HCT116 (cell line): ENCODE measurements at regions not wholly inside any gene's neighbourhood (a gene's known extent, or its start where the extent isn't known, plus 50 kb on each side); places are given as distances from the start of the nearest gene placed in this dataset.

ENCODE experiments used
- ATAC-seq: fragments of 200-7000 bp; cut with Tn5 transposase; 2 replicates; pipeline ENCODE4 v1.9.1; 2020; ENCODE audit warnings: mild to moderate bottlenecking, moderate library complexity
- BruUV-seq: library from RNA; stranded (reverse); fragments of 400-500 nt; replicated peaks from 2 replicates; lab custom pipeline; 2021; lab: Mats Ljungman, UMichigan
- CTCF ChIA-PET: fragments of 300-600 bp; sonication (Branson Sonifier 250); formaldehyde crosslinking; loops from one replicate; lab custom pipeline; 2021; ENCODE audit warnings: antibody characterized with exemption; lab: Charles Lee
- POLR2A ChIA-PET: fragments of 300-600, 350-600 bp; sonication (Branson Sonifier 250); formaldehyde crosslinking; loops from one replicate; lab custom pipeline; 2021; ENCODE audit warnings: antibody characterized with exemption; lab: Charles Lee
- RAD21 ChIA-PET, 2 experiments: fragments of 300-600 bp; sonication (Branson Sonifier 250); formaldehyde crosslinking; loops; one replicate each; lab custom pipeline; 2023; ENCODE audit warnings: low total read pairs in 2 of 2; ENCODE audit not compliant: uncharacterized antibody in 2 of 2, unreplicated experiment in 2 of 2, low non-redundant PET in 1 of 2; lab: Charles Lee
- DNase-seq: peaks from one replicate; pipeline ENCODE4 v3.0.0-alpha.2; 2010; ENCODE audit warnings: low read depth, low spot score
- H2AFZ ChIP-seq: fragments of 200-600 bp; shearing (Covaris generic), sonication (generic); 2 replicates; pipeline ENCODE4 v1.6.1; 2017; ENCODE audit warnings: low read depth, mixed run types, mixed read lengths, antibody characterized with exemption, low read length; ENCODE audit not compliant: poor library complexity, severe bottlenecking
- H3K27ac ChIP-seq: 2 replicates; pipeline ENCODE4 v1.5.1; 2012; ENCODE audit warnings: low read depth, low read length
- H3K27me3 ChIP-seq: fragments of 200-600 bp; sonication (generic); 2 replicates; pipeline ENCODE4 v1.6.1; 2016; ENCODE audit warnings: mixed run types, low read length, mixed read lengths; ENCODE audit not compliant: insufficient read depth
- H3K36me3 ChIP-seq, 2 experiments: fragments of 200-500 bp in 1 of 2; fragments of 200-600 bp in 1 of 2; sonication (Bioruptor generic) in 1 of 2; sonication (generic) in 1 of 2; 2 replicates each; pipeline versions ENCODE4 v1.5.1 to v1.6.1; 2014 to 2016; ENCODE audit warnings: low read length in 2 of 2, inconsistent platforms in 1 of 2, mixed read lengths in 1 of 2, mixed run types in 1 of 2; ENCODE audit not compliant: insufficient read depth in 2 of 2, control insufficient read depth in 1 of 2
- H3K4me1 ChIP-seq, 2 experiments: fragments of 200-600 bp in 1 of 2; sonication (generic) in 1 of 2; 2 replicates each; pipeline versions ENCODE4 v1.5.1 to v1.6.1; 2012 to 2017; ENCODE audit warnings: low read length in 2 of 2, inconsistent platforms in 1 of 2, mild to moderate bottlenecking in 1 of 2, mixed read lengths in 1 of 2, mixed run types in 1 of 2, moderate library complexity in 1 of 2; ENCODE audit not compliant: insufficient read depth in 2 of 2, control insufficient read depth in 1 of 2
- H3K4me2 ChIP-seq: fragments of 200-600 bp; sonication (generic); 2 replicates; pipeline ENCODE4 v1.6.1; 2017; ENCODE audit warnings: mixed run types, low read length, mixed read lengths
- H3K4me3 ChIP-seq, 2 experiments: fragments of 200-600 bp in 1 of 2; sonication (generic) in 1 of 2; replicated peaks in 1 of 2; 2 replicates each; pipeline ENCODE4 v1.5.1; 2011 to 2016; ENCODE audit warnings: low read length in 2 of 2, control low read depth in 1 of 2, low read depth in 1 of 2, mild to moderate bottlenecking in 1 of 2, mixed read lengths in 1 of 2, mixed run types in 1 of 2
- H3K79me2 ChIP-seq: fragments of 200-600 bp; sonication (generic); 2 replicates; pipeline ENCODE4 v1.6.1; 2017; ENCODE audit warnings: mild to moderate bottlenecking, mixed run types, low read length, moderate library complexity, mixed read lengths; ENCODE audit not compliant: insufficient read depth
- H3K9ac ChIP-seq: fragments of 200-600 bp; sonication (generic); 2 replicates; pipeline ENCODE4 v1.6.1; 2016; ENCODE audit warnings: low read length, mixed read lengths
- H3K9me2 ChIP-seq: fragments of 200-600 bp; sonication (generic), shearing (Covaris generic); 2 replicates; pipeline ENCODE4 v1.6.1; 2017; ENCODE audit warnings: mixed run types, mild to moderate bottlenecking, moderate library complexity; ENCODE audit not compliant: insufficient read depth
- H3K9me3 ChIP-seq, 2 experiments: fragments of 200-500 bp in 1 of 2; fragments of 200-600 bp in 1 of 2; sonication (Bioruptor generic) in 1 of 2; sonication (generic) in 1 of 2; 2 replicates each; pipeline ENCODE4 v1.6.1; 2014 to 2017; ENCODE audit warnings: low read length in 2 of 2, mixed read lengths in 2 of 2, inconsistent platforms in 1 of 2, low read depth in 1 of 2, mild to moderate bottlenecking in 1 of 2, mixed run types in 1 of 2, moderate library complexity in 1 of 2; ENCODE audit not compliant: control insufficient read depth in 1 of 2, insufficient read depth in 1 of 2
- H4K20me1 ChIP-seq: fragments of 200-600 bp; sonication (generic), shearing (Covaris generic); 2 replicates; pipeline ENCODE4 v1.6.1; 2017; ENCODE audit warnings: mixed run types, mild to moderate bottlenecking, moderate library complexity; ENCODE audit not compliant: insufficient read depth
- CEBPB ChIP-seq: IDR thresholded peaks from 2 replicates; pipeline ENCODE4 v1.6.1; 2012; ENCODE audit warnings: low read depth
- CTCF ChIP-seq, 3 experiments: fragments of 200-600 bp in 1 of 3; sonication (generic) in 1 of 3; IDR thresholded peaks in 2 of 3; conservative IDR thresholded peaks in 1 of 3; 2 replicates each; pipeline ENCODE4 v1.5.1; 2012 to 2017; ENCODE audit warnings: low read depth in 2 of 3, low read length in 2 of 3, antibody characterized with exemption in 1 of 3, borderline replicate concordance in 1 of 3, control low read depth in 1 of 3, mild to moderate bottlenecking in 1 of 3, mixed read lengths in 1 of 3, mixed run types in 1 of 3, moderate library complexity in 1 of 3; ENCODE audit not compliant: insufficient read depth in 1 of 3
- EGR1 ChIP-seq: IDR thresholded peaks from 2 replicates; pipeline ENCODE4 v1.6.1; 2012; ENCODE audit warnings: low read depth
- EZH2phosphoT487 ChIP-seq: fragments of 200-600 bp; IDR thresholded peaks from 2 replicates; pipeline ENCODE4 v1.6.1; 2018; ENCODE audit warnings: antibody characterized with exemption, borderline replicate concordance
- JUND ChIP-seq: IDR thresholded peaks from 2 replicates; pipeline ENCODE4 v1.6.1; 2012
- POLR2A ChIP-seq: IDR thresholded peaks from 2 replicates; pipeline ENCODE4 v1.7.0; 2011; ENCODE audit warnings: borderline replicate concordance; ENCODE audit not compliant: insufficient read depth, insufficient read length; ENCODE audit errors: extremely low read depth
- POLR2AphosphoS5 ChIP-seq: IDR thresholded peaks from 2 replicates; pipeline ENCODE4 v1.6.1; 2011; ENCODE audit warnings: mild to moderate bottlenecking, low read depth, low read length, moderate library complexity
- RAD21 ChIP-seq: IDR thresholded peaks from 2 replicates; pipeline ENCODE4 v1.6.1; 2012; ENCODE audit warnings: low read depth, mild to moderate bottlenecking
- SIN3A ChIP-seq: IDR thresholded peaks from 2 replicates; pipeline ENCODE4 v1.6.1; 2012; ENCODE audit warnings: low read depth
- SRF ChIP-seq: IDR thresholded peaks from 2 replicates; pipeline ENCODE4 v1.6.1; 2012; ENCODE audit warnings: low read depth
- TCF7L2 ChIP-seq: IDR thresholded peaks from 2 replicates; pipeline ENCODE4 v1.7.0; 2011; ENCODE audit warnings: borderline replicate concordance, inconsistent platforms; ENCODE audit not compliant: insufficient read depth, insufficient read length; ENCODE audit errors: extremely low read depth
- YY1 ChIP-seq: IDR thresholded peaks from 2 replicates; pipeline ENCODE4 v1.6.1; 2011; ENCODE audit warnings: low read length, low read depth, moderate library complexity, mild to moderate bottlenecking; ENCODE audit not compliant: insufficient replicate concordance; ENCODE audit errors: extremely low read depth
- ZBTB33 ChIP-seq: IDR thresholded peaks from 2 replicates; pipeline ENCODE4 v1.6.1; 2011; ENCODE audit warnings: mild to moderate bottlenecking, low read length, moderate library complexity; ENCODE audit not compliant: insufficient replicate concordance; ENCODE audit errors: extremely low read depth
- ZNF274 ChIP-seq: fragments of 200-500 bp; sonication (Bioruptor generic); IDR thresholded peaks from 2 replicates; pipeline ENCODE4 v1.6.1; 2014; ENCODE audit warnings: mild to moderate bottlenecking, low read depth, low read length, inconsistent platforms
- intact Hi-C: fragments of 100-400 bp; cut with micrococcal nuclease; formaldehyde crosslinking; loops from 2 replicates; pipeline ENCODE4 v1.10.0; 2022

DNA sequence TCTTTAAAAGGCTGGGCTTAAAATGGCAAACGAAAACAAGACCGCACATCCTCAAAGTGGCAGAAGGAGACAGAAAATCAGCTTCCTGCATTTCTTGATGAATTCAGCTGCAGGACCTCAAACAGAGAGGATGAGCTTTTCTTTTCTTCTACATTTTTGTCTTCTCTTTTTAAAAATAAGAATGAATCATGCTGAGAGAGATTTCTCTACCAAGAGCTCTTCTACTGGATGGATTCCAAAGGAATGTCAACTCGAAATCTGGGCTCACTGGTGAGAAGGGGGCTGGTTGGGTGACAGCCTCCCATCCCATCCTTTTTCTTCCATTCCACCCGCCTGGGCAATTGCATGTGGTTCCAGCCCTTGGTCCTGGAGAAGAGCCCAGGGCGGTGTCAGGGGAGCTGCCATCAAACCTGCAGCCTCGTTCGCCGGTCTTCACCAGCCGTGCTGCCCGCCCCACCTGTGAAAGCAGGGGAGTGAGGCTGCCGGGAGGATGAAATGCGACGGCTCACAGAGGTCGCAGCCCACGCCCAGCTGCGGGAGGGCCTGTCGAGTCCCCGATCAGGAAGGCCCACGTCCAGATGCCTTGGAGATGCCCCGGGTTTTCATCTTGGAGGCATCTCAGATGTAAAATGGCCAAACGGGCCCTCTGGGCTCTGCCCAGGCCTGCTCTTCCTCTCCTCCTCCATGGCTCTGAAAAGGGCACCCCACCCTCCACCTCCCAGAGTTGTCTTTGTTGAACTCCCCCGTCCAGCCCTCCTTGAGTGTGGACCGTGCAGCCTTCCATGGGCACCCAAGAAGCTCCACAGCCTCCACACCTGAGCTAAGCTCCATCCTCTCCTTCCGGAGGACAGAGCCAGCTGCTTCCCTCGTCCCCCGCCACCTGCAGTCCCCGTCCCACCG is 121.9 kb downstream of the FOXL1 start (continued):
- TF ChIP-seq ZBTB33 (no peak), SIN3A (no peak), YY1 (no peak), ZNF274 (no peak), POLR2AphosphoS5 (no peak), EGR1 (no peak), CEBPB (no peak)

GRCh38 chr16:86701286-86701975 is 123.1 kb downstream of the FOXL1 start:
- no peak overlapping the region for H3K4me3 ChIP-seq
- H3K9me2 ChIP-seq = no peaks in the 10 kb centered on the region
- H3K79me2 ChIP-seq = no peaks in the 10 kb centered on the region
- intact Hi-C loops = no loop called here
- H3K9ac ChIP-seq = no peak overlapping the region
- H3K4me1 ChIP-seq = no peaks in the 10 kb centered on the region; a peak in 1 of 4 replicates
- no peak for ATAC-seq
- ChIA-PET RAD21 (no interaction called here), POLR2A (no interaction called here), CTCF (no interaction called here)
- no peak overlapping the region for H2AFZ ChIP-seq
- DNase-seq = no peak
- H3K27ac ChIP-seq = no peak overlapping the region
- H3K4me2 ChIP-seq = no peak overlapping the region
- no peaks in the 10 kb centered on the region for H3K36me3 ChIP-seq
- 0 out of 2 replicates have a peak, but pooled peaks cover 9% of the 10 kb centered on the region for H3K27me3 ChIP-seq
- no TSS peak for BruUV-seq
- no peaks in the 10 kb centered on the region for H3K9me3 ChIP-seq
- no peaks in the 10 kb centered on the region for H4K20me1 ChIP-seq
- no peak for TF ChIP-seq TCF7L2
- TF ChIP-seq ZNF274 = no peak
- TF ChIP-seq POLR2A = no peak
- TF ChIP-seq CTCF (IDR thresholded peaks at IDR 0.05 in 2 of 3, conservative IDR thresholded peaks at IDR 0.05 in 1 of 3; ENCODE audit: borderline replicate concordance in 1 of 3, insufficient read depth in 1 of 3, low read depth in 2 of 3, low read length in 2 of 3) = no peak
- TF ChIP-seq SRF = no peak
- TF ChIP-seq RAD21 = no peak
- TF ChIP-seq EZH2phosphoT487 = no peak
- no peak for TF ChIP-seq CEBPB
- TF ChIP-seq JUND = no peak
- TF ChIP-seq ZBTB33 = no peak
- TF ChIP-seq POLR2AphosphoS5 = no peak
